Mesothelial cell of epicardium (in vitro differentiated cells): ENCODE measurements at regions not wholly inside any gene's neighbourhood (a gene's known extent, or its start where the extent isn't known, plus 50 kb on each side); places are given as distances from the start of the nearest gene placed in this dataset.

Experiments
- DNase-seq, 2 experiments: peaks; one replicate each; pipeline ENCODE4 v3.0.0; 2021; ENCODE audit warnings: low spot score in 2 of 2; ENCODE audit not compliant: unreplicated experiment in 2 of 2
- H3K27ac Mint-ChIP-seq: 2 replicates; pipeline ENCODE4 v1.8.0; 2021; ENCODE audit warnings: mixed read lengths
- H3K27me3 Mint-ChIP-seq: 2 replicates; pipeline ENCODE4 v1.8.0; 2021; ENCODE audit warnings: low read depth, mixed read lengths
- H3K36me3 Mint-ChIP-seq: 2 replicates; pipeline ENCODE4 v1.8.0; 2021; ENCODE audit warnings: mixed read lengths
- H3K4me1 Mint-ChIP-seq: 2 replicates; pipeline ENCODE4 v1.8.0; 2021; ENCODE audit warnings: mixed read lengths
- H3K4me3 Mint-ChIP-seq: 2 replicates; pipeline ENCODE4 v1.8.0; 2021; ENCODE audit warnings: mild to moderate bottlenecking, moderate library complexity, mixed read lengths
- H3K9me3 Mint-ChIP-seq: 2 replicates; pipeline ENCODE4 v1.8.0; 2021; ENCODE audit warnings: mixed read lengths
- CTCF ChIP-seq: fragments of 200-600 bp; sonication (generic); IDR thresholded peaks from one replicate; pipeline ENCODE4 v1.5.0; 2021; ENCODE audit warnings: antibody characterized with exemption; ENCODE audit not compliant: unreplicated experiment

GRCh38 chr2:105674859-105675541 is 69.7 kb upstream of the NCK2 start:
- Mint-ChIP-seq H3K4me1 (no peaks in the 10 kb centered on the region), H3K27ac (no peak overlapping the region), H3K4me3 (no peak overlapping the region), H3K27me3 (peaks cover 38% of the 10 kb centered on the region), H3K36me3 (no peaks in the 10 kb centered on the region), H3K9me3 (no peaks in the 10 kb centered on the region)
- no peak for TF ChIP-seq CTCF
- no peak for DNase-seq

- no peak for DNase-seq
- H3K36me3 Mint-ChIP-seq = no peaks in the 10 kb centered on the region
- no peak for TF ChIP-seq CTCF
- no peaks in the 10 kb centered on the region for H3K4me1 Mint-ChIP-seq
- peaks cover 32% of the 10 kb centered on the region for H3K27me3 Mint-ChIP-seq
- no peak overlapping the region for H3K4me3 Mint-ChIP-seq
- H3K27ac Mint-ChIP-seq = no peak overlapping the region
- H3K9me3 Mint-ChIP-seq = no peaks in the 10 kb centered on the region
These were observed 70.3 kb upstream of the NCK2 start for GRCh38 chr2:105674401-105674800.

GRCh38 chr2:105671156-105671555 is 73.6 kb upstream of the NCK2 start:
- peaks cover 14% of the 10 kb centered on the region for H3K9me3 Mint-ChIP-seq
- H3K36me3 Mint-ChIP-seq = no peaks in the 10 kb centered on the region
- no peak for DNase-seq
- H3K27ac Mint-ChIP-seq = no peak overlapping the region
- peaks cover 4% of the 10 kb centered on the region for H3K27me3 Mint-ChIP-seq
- H3K4me1 Mint-ChIP-seq = no peaks in the 10 kb centered on the region
- no peak for TF ChIP-seq CTCF
- H3K4me3 Mint-ChIP-seq = no peak overlapping the region

GRCh38 chr2:105669384-105669891 is 75.3 kb upstream of the NCK2 start:
- no peak for TF ChIP-seq CTCF
- Mint-ChIP-seq H3K36me3 (peaks cover 1% of the 10 kb centered on the region), H3K9me3 (peaks cover 24% of the 10 kb centered on the region), H3K27me3 (peaks cover 2% of the 10 kb centered on the region), H3K4me3 (no peak overlapping the region), H3K27ac (no peak overlapping the region), H3K4me1 (no peaks in the 10 kb centered on the region)
- DNase-seq = no peak

GRCh38 chr2:105665480-105665879 is 79.2 kb upstream of the NCK2 start:
- no peak overlapping the region for H3K27ac Mint-ChIP-seq
- DNase-seq = no peak
- peaks cover 42% of the 10 kb centered on the region for H3K9me3 Mint-ChIP-seq
- TF ChIP-seq CTCF = no peak
- no peaks in the 10 kb centered on the region for H3K4me1 Mint-ChIP-seq
- H3K27me3 Mint-ChIP-seq = no peaks in the 10 kb centered on the region
- H3K36me3 Mint-ChIP-seq = peaks cover 1% of the 10 kb centered on the region
- H3K4me3 Mint-ChIP-seq = no peak overlapping the region
